ENCODE measurements at regions not wholly inside any gene's neighbourhood (a gene's known extent, or its start where the extent isn't known, plus 50 kb on each side); places are given as distances from the start of the nearest gene placed in this dataset.

GRCh38 chr13:68386808-68387207, 1156.7 kb upstream of the PCDH9 start:
- no peak for DNase-seq

GRCh38 chr13:68380041-68380973, 1150.2 kb upstream of the PCDH9 start:
- DNase-seq, result no peak

GRCh38 chr13:68378294-68378693, 1148.2 kb upstream of the PCDH9 start:
- no peak for DNase-seq

GRCh38 chr13:68375004-68375403, 1144.9 kb upstream of the PCDH9 start:
- no peak for DNase-seq

- no peak for DNase-seq
These were observed 1139.6 kb upstream of the PCDH9 start for GRCh38 chr13:68369739-68370138.

GRCh38 chr13:68368922-68369321, 1138.8 kb upstream of the PCDH9 start:
- no peak for DNase-seq

- no peak for DNase-seq
These were observed 1129.0 kb upstream of the PCDH9 start for GRCh38 chr13:68359105-68359504.

- DNase-seq, result no peak
These were observed 1128.2 kb upstream of the PCDH9 start for GRCh38 chr13:68358294-68358705.

GRCh38 chr13:68350554-68350953, 1120.4 kb upstream of the PCDH9 start:
- no peak for DNase-seq

- no peak for DNase-seq
These were observed 1117.1 kb upstream of the PCDH9 start for GRCh38 chr13:68347220-68347619.

GRCh38 chr13:68345963-68346531, 1115.9 kb upstream of the PCDH9 start:
- no peak for DNase-seq

- no peak for DNase-seq
These were observed 1093.0 kb upstream of the PCDH9 start for GRCh38 chr13:68323124-68323523.

GRCh38 chr13:68319384-68319783, 1089.2 kb upstream of the PCDH9 start:
- DNase-seq, result no peak

- peak; percentile 4 for DNase-seq
These were observed 1074.3 kb upstream of the PCDH9 start for GRCh38 chr13:68304286-68304893.

GRCh38 chr13:68293631-68294030, 1063.5 kb upstream of the PCDH9 start:
- DNase-seq, result no peak

- DNase-seq, result no peak
These were observed 1062.5 kb upstream of the PCDH9 start for GRCh38 chr13:68292601-68293000.

GRCh38 chr13:68291595-68291994, 1061.5 kb upstream of the PCDH9 start:
- no peak for DNase-seq

GRCh38 chr13:68275758-68276157, 1045.6 kb upstream of the PCDH9 start:
- no peak for DNase-seq

- DNase-seq, result no peak
These were observed 1042.5 kb upstream of the PCDH9 start for GRCh38 chr13:68272652-68273051.

GRCh38 chr13:68264692-68265091, 1034.6 kb upstream of the PCDH9 start:
- DNase-seq, result no peak

GRCh38 chr13:68261105-68261504, 1031.0 kb upstream of the PCDH9 start:
- no peak for DNase-seq

- DNase-seq, result no peak
These were observed 1027.1 kb upstream of the PCDH9 start for GRCh38 chr13:68257111-68257842.

- no peak for DNase-seq
These were observed 1024.0 kb upstream of the PCDH9 start for GRCh38 chr13:68254151-68254550.
